ENCODE measurements at regions not wholly inside any gene's neighbourhood (a gene's known extent, or its start where the extent isn't known, plus 50 kb on each side); places are given as distances from the start of the nearest gene placed in this dataset.

GRCh38 chr10:9028231-9028630 is 973.7 kb downstream of the GATA3 start:
- TF ChIP-seq EZH2 (IDR thresholded peaks at IDR 0.05; ENCODE audit: insufficient read depth, poor library complexity, severe bottlenecking), result no peak
- TF ChIP-seq EZH2phosphoT487 (IDR thresholded peaks at IDR 0.05; ENCODE audit: insufficient read depth, low read depth), result no peak
